ENCODE measurements at regions not wholly inside any gene's neighbourhood (a gene's known extent, or its start where the extent isn't known, plus 50 kb on each side); places are given as distances from the start of the nearest gene placed in this dataset.
A peak's percentile ranks its signal among the peaks of the same experiment; 100 is the strongest.

GRCh38 chr2:193556766-193557470 is 1362.2 kb upstream of the TMEFF2 start:
- no peak overlapping the region for H3K9ac ChIP-seq (ENCODE audit: insufficient read depth, low read depth, low read length)
- H3K4me3 ChIP-seq (replicated peaks in 1 of 3; ENCODE audit: insufficient read depth in 1 of 3, low read depth in 2 of 3, low read length in 3 of 3), result no peak overlapping the region
- no peaks in the 10 kb centered on the region for H3K79me2 ChIP-seq (ENCODE audit: insufficient read depth, low read length)
- ChIA-PET CTCF (ENCODE audit: low intra/inter-chr PET ratio, low total read pairs) (no interaction called here), POLR2A (no interaction called here)
- FAIRE-seq, result no peak
- no peaks in the 10 kb centered on the region for H3K27me3 ChIP-seq (ENCODE audit: control insufficient read depth in 1 of 2, insufficient read depth in 2 of 2, low read length in 2 of 2)
- H3K27ac ChIP-seq (ENCODE audit: extremely low read length, insufficient read depth, low read length), result no peak overlapping the region
- H3K4me2 ChIP-seq (ENCODE audit: low read depth, low read length), result no peak overlapping the region
- H2AFZ ChIP-seq (ENCODE audit: low read length), result no peak overlapping the region
- TF ChIP-seq ZNF317 (CRISPR knock-in tag; IDR thresholded peaks at IDR 0.05) (0 out of 2 replicates have a peak, but pooled peaks have one; percentile 50), ZNF615 (CRISPR knock-in tag; IDR thresholded peaks at IDR 0.05; ENCODE audit: borderline replicate concordance) (no peak)
- no TSS peak for BruUV-seq (replicated peaks)
- no peak for ATAC-seq
- no peaks in the 10 kb centered on the region for H4K20me1 ChIP-seq (ENCODE audit: insufficient read depth, low read length)
- intact Hi-C loops (cut with micrococcal nuclease; ENCODE audit: unreplicated experiment) (loop anchor here (1.0 kb wide), 1 partner anchor 36 kb away; no protein-coding TSS in a partner anchor), in situ Hi-C loops (cut with HindIII; ENCODE audit: extremely low pct_ligation_motif_present, low pct_unique_long_range_greater_than_20kb) (no loop called here)
- no peaks in the 10 kb centered on the region for H3K36me3 ChIP-seq (replicated peaks in 1 of 2; ENCODE audit: control insufficient read depth in 1 of 2, insufficient read depth in 2 of 2, low read length in 2 of 2)
- no peaks in the 10 kb centered on the region for H3K4me1 ChIP-seq (ENCODE audit: insufficient read depth, low read length)
- H3K9me3 ChIP-seq (ENCODE audit: low read length), result no peaks in the 10 kb centered on the region
- DNase-seq (ENCODE audit: low spot score), result no peak
- WGBS (ENCODE audit: low lambda C conversion rate), result 0% methylated on average over 1 of the region's 1 CpG

- ChIA-PET CTCF (ENCODE audit: low intra/inter-chr PET ratio, low total read pairs) (no interaction called here), POLR2A (no interaction called here)
- H2AFZ ChIP-seq (ENCODE audit: low read length), result no peak overlapping the region
- intact Hi-C loops (cut with micrococcal nuclease; ENCODE audit: unreplicated experiment) (no loop called here), in situ Hi-C loops (cut with HindIII; ENCODE audit: extremely low pct_ligation_motif_present, low pct_unique_long_range_greater_than_20kb) (no loop called here)
- TF ChIP-seq CEBPB (IDR thresholded peaks at IDR 0.05; ENCODE audit: borderline replicate concordance, low read depth, low read length) (peak; percentile 63; the same call in 1 of the 2 replicates), KDM1A (CRISPR knock-in tag; IDR thresholded peaks at IDR 0.05) (no peak)
- H3K4me1 ChIP-seq (ENCODE audit: insufficient read depth, low read length), result no peaks in the 10 kb centered on the region
- H3K27me3 ChIP-seq (ENCODE audit: control insufficient read depth in 1 of 2, insufficient read depth in 2 of 2, low read length in 2 of 2), result no peaks in the 10 kb centered on the region
- ATAC-seq, result no peak
- no peak overlapping the region for H3K4me3 ChIP-seq (replicated peaks in 1 of 3; ENCODE audit: insufficient read depth in 1 of 3, low read depth in 2 of 3, low read length in 3 of 3)
- H3K36me3 ChIP-seq (replicated peaks in 1 of 2; ENCODE audit: control insufficient read depth in 1 of 2, insufficient read depth in 2 of 2, low read length in 2 of 2), result no peaks in the 10 kb centered on the region
- no peak for FAIRE-seq
- no peaks in the 10 kb centered on the region for H3K9me3 ChIP-seq (ENCODE audit: low read length)
- no peak overlapping the region for H3K27ac ChIP-seq (ENCODE audit: extremely low read length, insufficient read depth, low read length)
- H3K9ac ChIP-seq (ENCODE audit: insufficient read depth, low read depth, low read length), result no peak overlapping the region
- no TSS peak for BruUV-seq (replicated peaks)
- no peak overlapping the region for H3K4me2 ChIP-seq (ENCODE audit: low read depth, low read length)
- H4K20me1 ChIP-seq (ENCODE audit: insufficient read depth, low read length), result no peaks in the 10 kb centered on the region
- DNase-seq (ENCODE audit: low spot score), result no peak
- H3K79me2 ChIP-seq (ENCODE audit: insufficient read depth, low read length), result no peaks in the 10 kb centered on the region
Measured at GRCh38 chr2:193549661-193550060, 1354.9 kb upstream of the TMEFF2 start.
